GM18951 (cell line): ENCODE measurements at regions not wholly inside any gene's neighbourhood (a gene's known extent, or its start where the extent isn't known, plus 50 kb on each side); places are given as distances from the start of the nearest gene placed in this dataset.

ENCODE experiments used
- POLR2A ChIP-seq: IDR thresholded peaks from 4 replicates; pipeline ENCODE4 v1.6.1; 2011; ENCODE audit warnings: mild to moderate bottlenecking; ENCODE audit not compliant: insufficient read length, insufficient read depth; ENCODE audit errors: extremely low read depth
- in situ Hi-C: fragments of 300-500 bp; cut with MboI; formaldehyde crosslinking; loops from one replicate; pipeline ENCODE4 v1.12.0; 2022; ENCODE audit warnings: low sequenced_read_pairs, mixed read lengths, inconsistent platforms; ENCODE audit not compliant: unreplicated experiment

DNA sequence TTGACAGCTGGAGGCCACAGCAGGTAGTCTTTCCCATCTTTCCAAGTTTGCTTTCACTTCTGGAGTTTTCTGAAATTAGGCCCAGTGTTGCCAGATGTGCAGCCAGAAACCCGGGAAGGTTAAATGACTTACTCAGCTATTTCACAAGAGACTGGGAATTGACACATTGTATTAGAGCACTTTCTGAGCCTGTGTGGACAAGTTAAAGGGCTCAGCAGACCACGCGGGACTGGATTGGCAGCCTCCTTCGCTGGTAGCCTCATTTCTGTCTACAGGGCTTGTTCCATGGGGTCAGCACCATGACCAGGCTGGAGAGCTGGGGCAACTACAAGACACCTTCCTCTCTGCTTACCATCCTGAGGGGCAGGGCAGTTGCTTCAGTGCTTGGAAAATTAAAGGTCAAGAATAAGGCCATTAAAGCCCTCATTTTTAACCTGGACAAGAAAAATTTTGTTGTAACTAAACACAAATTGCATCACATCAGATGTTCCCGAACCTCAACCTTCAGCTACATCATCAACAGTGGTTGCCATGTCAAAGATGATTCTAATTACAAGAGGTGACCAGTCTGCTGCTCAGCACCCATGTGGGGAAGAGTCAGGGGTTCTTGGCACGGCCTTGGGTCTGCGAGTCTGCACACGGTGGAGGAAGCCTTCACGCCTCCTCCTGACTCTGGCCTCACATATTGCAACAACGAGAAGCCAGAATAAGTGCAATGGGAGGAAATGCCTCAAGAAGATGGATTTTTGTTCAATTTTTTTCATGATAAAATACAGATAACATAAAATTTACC, 279.5 kb upstream of the RAB6C start:
- in situ Hi-C loops, result no loop called here
- TF ChIP-seq POLR2A, result no peak

DNA sequence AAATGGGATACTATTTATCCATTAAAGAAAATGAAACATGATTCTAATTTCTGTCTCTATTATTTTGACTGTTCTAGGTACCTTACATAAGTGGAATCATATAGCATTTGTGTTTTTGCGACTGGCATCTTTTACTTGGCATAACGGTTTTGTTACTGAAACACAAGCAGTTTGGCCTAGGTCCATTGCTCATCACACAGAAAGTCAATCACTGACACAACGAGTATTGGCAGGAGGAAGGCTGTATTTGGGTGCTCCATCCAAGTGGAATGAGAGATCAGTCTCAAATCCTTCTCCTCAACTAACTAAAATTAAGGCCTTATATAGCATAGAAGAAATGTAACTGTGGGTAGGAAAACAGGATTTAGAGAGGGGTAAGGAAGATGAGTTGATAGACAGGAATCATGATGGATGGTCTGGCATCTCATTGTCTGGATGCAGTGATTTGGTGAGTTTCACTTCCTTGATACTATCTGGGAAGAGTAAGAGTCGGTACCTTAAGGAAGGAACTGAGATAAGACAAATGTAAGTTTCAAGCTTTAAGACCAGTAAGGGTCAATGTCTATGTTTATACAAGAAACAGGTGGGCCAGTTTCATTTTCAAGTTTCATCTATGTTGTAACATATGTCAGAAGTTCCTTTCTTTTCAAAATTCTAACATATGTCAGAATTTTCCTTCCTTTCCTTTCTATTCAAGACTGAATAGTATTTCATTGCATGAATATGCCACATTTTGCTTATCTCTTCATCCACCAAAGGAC, 276.9 kb upstream of the RAB6C start:
- TF ChIP-seq POLR2A, result no peak
- in situ Hi-C loops, result no loop called here

DNA sequence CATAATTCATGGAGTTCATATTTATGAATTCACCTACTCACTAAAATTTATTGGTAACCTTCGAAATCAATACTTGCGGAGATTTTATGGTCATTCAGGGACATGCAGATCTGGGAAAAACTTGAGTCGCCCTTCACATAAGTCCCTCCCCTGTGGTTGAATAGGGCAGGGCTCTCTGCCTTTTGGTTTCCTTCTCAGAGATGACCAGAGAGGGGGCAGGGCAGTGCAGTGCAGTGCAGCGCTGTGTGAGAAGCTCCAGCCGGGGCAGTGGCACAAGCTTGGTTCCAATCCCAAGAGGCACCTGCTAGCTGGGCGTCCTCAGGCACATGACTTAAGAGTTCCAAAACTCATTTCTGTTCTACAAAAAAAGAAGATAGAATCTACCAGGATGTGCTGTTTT, 274.4 kb upstream of the RAB6C start:
- in situ Hi-C loops, result no loop called here
- TF ChIP-seq POLR2A, result no peak

DNA sequence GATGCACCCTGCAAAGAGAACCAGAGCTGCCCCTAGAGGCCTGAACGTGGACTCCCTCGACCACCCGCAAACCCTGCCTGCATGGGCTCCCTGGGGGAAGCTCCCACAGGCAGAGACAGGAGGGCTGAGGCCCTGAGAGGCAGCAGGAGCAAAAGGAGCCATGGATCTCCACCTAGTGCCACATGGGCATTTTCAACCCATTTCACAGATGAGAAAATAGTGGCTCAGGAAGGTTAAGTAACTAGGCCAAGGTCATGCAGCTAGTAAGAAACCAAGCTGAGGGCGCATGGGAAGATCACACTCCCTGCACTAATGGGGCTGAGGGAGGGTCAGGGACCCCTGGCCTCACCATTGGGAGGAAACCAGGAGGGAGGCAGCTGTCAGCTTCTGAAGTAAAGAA, 271.7 kb upstream of the RAB6C start:
- in situ Hi-C loops, result no loop called here
- TF ChIP-seq POLR2A, result no peak

DNA sequence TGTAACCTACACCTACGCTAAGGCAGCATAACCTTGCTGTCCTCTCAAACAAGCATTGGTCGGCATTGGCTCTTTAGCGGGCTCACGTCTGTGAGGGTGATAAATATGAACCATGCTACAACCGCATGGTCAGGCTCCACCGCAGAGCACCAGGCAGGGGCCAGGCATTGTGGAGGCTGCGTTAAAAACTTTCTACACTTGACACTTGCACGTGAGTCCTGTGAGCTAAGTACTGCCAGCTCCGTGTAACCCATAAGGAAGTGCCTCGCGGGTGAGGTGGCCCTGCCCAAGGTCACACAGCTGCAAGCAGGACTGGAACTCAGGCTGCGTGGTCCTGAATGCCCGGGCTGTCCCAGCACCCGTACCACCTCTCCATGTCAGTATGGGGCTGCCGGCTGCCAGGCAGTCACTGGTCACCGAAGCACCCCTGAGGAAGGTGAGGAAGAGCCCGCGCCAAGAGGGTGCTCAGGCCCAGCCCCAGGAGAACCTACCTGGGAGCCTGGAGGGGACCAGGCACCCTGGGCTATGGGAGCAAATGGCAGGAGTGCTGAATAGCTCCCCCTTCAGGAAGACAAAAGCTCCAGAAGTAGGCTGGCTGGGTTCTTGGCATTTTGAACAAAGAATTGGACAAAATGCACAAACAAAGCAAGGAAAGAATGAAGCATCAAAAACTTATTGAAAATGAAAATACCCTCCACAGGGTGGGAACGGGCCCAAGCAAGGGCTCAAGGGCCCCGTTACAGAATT, 271.1 kb upstream of the RAB6C start:
- in situ Hi-C loops, result no loop called here
- TF ChIP-seq POLR2A, result no peak

DNA sequence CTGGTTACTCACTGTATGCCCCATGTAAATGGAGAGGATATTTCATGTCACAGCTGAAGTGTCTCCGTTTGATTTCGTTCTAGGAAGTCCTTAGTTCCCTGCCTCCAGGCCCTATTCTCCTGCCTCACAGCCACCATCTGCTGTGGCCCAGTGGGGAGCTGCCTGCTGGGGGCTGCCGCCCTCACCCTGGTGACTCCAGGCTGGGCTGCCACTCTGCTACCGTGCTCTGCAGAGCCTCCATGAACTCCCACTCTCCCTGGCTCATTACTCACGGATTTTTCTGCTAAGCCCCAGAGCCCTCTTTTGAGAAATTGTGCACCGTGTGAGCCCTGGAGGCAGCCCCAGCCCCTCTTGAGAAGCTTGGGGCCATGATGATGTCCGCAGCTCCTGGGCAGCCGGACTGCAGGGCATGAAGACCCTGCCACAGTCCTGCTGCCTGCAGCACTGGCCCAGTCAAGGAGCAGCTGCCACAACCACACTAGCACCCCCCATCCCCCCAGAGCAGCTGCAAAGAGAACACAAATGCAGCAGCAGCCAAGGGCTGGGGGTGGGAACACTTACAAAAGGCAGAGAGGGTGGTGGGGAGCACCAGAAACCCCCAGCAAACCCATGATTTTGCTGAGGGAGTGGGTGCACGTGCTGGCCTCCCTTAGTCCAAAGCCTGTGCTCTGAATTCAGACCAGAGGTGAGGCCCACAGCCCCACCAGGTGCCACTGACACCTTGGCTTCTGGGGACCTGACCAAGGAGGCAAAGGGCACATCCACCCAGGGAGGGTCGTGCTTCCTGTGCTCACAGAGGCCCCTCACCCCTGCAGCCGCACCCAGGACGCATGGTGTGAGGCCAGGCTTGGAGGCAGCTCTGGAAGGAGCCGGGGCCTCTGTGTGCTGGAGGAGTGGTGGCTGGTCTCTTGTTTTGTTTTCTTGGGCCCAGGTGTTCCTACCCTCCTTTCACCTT, 270.2 kb upstream of the RAB6C start:
- in situ Hi-C loops, result no loop called here
- no peak for TF ChIP-seq POLR2A

DNA sequence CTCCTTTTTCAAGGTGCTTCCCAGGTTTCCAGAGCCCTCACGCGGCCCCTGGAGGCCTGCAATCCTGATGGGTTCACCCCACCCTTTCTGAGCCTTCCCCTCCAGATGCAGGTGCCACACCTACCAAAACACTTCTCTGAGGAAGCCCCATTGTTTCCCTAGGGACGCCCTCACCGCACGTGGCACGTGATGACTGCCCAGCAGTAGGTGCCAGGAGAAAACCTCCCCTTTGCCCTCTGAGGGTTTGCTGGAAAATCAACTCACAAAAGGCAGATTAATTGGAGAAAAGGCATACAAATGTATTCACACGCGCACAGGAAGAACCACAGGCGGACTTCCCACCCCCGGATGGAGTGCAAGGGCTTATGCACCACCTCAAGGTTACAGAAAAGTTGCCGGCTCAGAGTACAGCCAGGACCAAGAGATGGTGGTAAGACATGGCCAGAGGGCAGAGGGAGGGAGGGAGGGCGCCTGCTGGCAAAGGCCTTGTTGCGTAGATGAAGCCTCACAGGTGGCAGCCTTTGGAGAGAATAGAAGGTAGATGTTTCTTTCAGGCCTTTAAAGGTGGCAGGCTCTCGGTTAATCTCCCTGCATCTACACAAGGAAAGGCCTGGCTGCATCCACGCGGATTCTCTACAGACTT, 269.4 kb upstream of the RAB6C start:
- TF ChIP-seq POLR2A, result no peak
- in situ Hi-C loops, result no loop called here

DNA sequence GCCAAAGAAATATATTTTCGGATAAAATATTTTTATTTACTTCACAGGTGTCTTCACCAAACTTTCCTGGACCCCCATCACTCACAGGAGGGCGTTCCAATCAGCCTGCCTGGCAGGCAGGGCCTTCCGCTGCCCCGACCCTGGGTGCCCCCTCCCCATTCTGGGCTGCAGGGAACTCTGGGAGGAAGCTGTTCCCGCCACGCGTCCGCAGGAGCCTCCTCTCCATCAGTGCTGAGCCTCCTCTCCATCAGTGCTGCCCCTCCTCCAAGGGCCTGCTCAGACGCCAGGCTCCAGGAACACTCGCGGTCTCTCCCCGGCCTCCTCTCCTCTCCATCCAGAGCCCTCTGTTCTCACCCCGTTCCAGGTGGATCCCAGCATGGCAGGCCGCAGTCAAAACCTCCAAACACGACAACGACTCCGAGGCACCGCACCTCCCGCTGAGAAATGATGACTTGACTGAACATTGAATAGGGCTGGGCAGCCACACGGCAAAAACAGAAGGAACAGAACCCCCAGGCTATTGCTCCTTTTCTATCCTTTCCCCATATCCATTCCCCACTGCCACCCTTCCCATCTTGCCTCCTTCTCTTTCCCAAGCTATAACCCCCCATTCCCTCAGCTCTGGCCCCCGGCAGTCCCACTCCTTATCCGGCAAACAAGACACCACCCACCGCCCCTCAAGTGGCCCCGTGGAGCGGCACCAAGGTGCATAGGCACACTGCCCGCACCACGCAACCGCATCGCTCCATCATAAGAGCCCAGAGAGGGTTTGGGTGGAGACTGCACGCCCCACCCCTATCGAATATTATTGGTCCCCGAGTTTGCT, 268.6 kb upstream of the RAB6C start:
- TF ChIP-seq POLR2A, result no peak
- in situ Hi-C loops, result no loop called here

DNA sequence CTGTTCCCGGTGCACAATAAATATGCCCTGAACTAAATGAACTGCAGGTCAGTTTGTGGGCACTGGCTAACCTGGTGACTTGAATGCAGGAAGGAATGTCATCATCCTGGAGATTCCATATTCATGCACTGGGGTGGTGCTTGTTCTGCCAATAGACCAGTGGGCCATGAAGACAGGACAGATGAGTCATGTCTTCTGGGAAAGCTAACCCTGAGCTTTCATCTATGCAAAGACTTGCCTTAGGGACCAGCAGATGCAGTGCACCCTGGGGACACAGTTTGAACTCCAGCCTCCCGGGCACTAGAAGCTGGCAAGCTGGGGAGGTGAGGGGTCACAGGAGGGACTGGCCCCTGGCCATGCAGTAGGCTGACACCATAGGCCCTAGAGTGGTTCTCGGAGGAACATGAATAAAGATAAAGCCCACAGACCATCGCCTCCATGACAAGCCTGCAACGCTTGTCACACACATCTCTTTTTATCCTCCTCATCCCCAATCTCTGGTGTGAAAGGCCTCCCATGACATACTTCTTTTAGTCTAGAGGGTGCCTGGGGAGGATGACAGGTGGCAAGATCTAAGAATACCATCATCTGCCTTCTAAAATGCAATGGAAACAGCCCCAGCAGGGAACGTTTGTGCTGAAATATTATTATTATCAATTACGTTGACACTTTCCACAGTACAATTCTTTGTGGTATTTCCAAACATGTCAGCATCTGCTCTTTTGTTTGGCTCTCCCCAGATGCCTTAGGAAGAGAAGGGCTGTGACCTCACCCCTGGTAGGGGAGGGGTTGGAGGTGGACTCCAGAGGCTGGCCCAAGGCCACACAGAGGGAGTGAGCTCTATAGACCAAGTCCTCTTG, 267.4 kb upstream of the RAB6C start:
- no peak for TF ChIP-seq POLR2A
- in situ Hi-C loops, result no loop called here

DNA sequence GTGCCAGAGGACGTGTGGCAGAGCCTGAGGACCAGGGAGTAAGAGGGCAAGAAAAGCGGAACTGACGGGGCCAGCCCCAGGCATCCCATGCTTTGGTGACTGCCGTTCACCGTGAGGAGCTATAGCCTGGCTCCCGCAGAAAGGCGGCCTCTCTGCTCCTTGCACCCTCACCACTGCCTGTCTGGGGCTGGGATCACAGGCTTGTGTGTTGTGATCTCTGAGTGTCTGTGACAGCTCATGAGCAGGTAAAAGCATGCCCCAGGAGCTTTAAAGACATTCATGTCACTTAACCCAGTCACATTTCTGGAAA, 266.8 kb upstream of the RAB6C start:
- in situ Hi-C loops, result no loop called here
- no peak for TF ChIP-seq POLR2A

DNA sequence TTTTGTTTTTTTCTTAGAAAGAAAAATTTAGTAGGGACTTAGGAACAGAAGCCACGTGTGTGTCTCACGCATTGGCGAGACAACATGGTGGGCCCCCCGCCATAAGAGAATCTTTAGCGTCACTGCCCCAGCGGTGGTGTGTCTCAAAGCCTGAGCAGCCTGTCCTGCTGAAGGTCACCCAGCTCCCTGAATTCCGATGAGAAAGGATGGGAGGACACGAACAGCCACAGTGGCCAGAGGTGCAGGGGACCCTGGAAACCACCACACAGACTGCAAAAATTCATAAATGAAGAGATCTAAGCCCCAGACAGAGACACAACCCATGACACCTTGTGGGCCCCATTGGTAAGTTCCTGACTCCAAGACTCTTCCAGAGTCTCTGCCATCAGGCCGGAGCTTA, 266.1 kb upstream of the RAB6C start:
- no peak for TF ChIP-seq POLR2A
- in situ Hi-C loops, result no loop called here
